H9 (cell line): ENCODE measurements at regions not wholly inside any gene's neighbourhood (a gene's known extent, or its start where the extent isn't known, plus 50 kb on each side); places are given as distances from the start of the nearest gene placed in this dataset.

Source experiments
- DNase-seq: peaks from one replicate; pipeline ENCODE4 v3.0.0-alpha.2; 2017
- H2AFZ ChIP-seq: one replicate; pipeline ENCODE4 v1.6.1; 2013; ENCODE audit warnings: mild to moderate bottlenecking, low read length, control low read depth, moderate library complexity
- H2AK5ac ChIP-seq: 2 replicates; pipeline ENCODE4 v1.6.1; 2013; ENCODE audit warnings: low read length, control low read depth, mixed read lengths; ENCODE audit not compliant: insufficient read length
- H2BK120ac ChIP-seq: one replicate; pipeline ENCODE4 v1.6.1; 2013; ENCODE audit warnings: low read depth, mild to moderate bottlenecking, low read length, control low read depth, inconsistent platforms; ENCODE audit not compliant: poor library complexity, severe bottlenecking
- H2BK12ac ChIP-seq: 2 replicates; pipeline ENCODE4 v1.6.1; 2013; ENCODE audit warnings: low read length, control low read depth, mixed read lengths, low read depth; ENCODE audit not compliant: insufficient read length
- H2BK15ac ChIP-seq: 2 replicates; pipeline ENCODE4 v1.6.1; 2013; ENCODE audit warnings: low read depth, low read length, control low read depth
- H2BK20ac ChIP-seq: one replicate; pipeline ENCODE4 v1.6.1; 2013; ENCODE audit warnings: low read depth, mild to moderate bottlenecking, low read length, control low read depth, inconsistent platforms; ENCODE audit not compliant: poor library complexity, severe bottlenecking
- H2BK5ac ChIP-seq: 2 replicates; pipeline ENCODE4 v1.6.1; 2013; ENCODE audit warnings: low read length, control low read depth, mixed read lengths; ENCODE audit not compliant: insufficient read length
- H3K14ac ChIP-seq: 2 replicates; pipeline ENCODE4 v1.6.1; 2013; ENCODE audit warnings: low read length, control low read depth; ENCODE audit not compliant: insufficient read depth
- H3K18ac ChIP-seq: 2 replicates; pipeline ENCODE4 v1.6.1; 2013; ENCODE audit warnings: low read depth, mild to moderate bottlenecking, mixed read lengths, low read length, control low read depth; ENCODE audit not compliant: insufficient read length
- H3K23ac ChIP-seq: 2 replicates; pipeline ENCODE4 v1.6.1; 2013; ENCODE audit warnings: low read length, control low read depth, mixed read lengths, low read depth; ENCODE audit not compliant: insufficient read length
- H3K23me2 ChIP-seq: 2 replicates; pipeline ENCODE4 v1.6.1; 2013; ENCODE audit warnings: low read depth, mild to moderate bottlenecking, mixed read lengths, low read length, control low read depth; ENCODE audit not compliant: insufficient read length, poor library complexity, severe bottlenecking
- H3K27ac ChIP-seq: 2 replicates; pipeline ENCODE4 v1.5.1; 2013; ENCODE audit warnings: low read length, control low read depth, mixed read lengths, low read depth; ENCODE audit not compliant: insufficient read length
- H3K27me3 ChIP-seq: 2 replicates; pipeline ENCODE4 v1.6.1; 2013; ENCODE audit warnings: low read length, control low read depth, inconsistent platforms; ENCODE audit not compliant: insufficient read depth
- H3K4ac ChIP-seq: 2 replicates; pipeline ENCODE4 v1.6.1; 2013; ENCODE audit warnings: low read depth, mild to moderate bottlenecking, control low read depth, inconsistent platforms, low read length, moderate library complexity
- H3K4me1 ChIP-seq: 2 replicates; pipeline ENCODE4 v1.6.1; 2013; ENCODE audit warnings: low read length, control low read depth, inconsistent platforms; ENCODE audit not compliant: insufficient read depth
- H3K4me2 ChIP-seq: 2 replicates; pipeline ENCODE4 v1.6.1; 2013; ENCODE audit warnings: low read length, control low read depth, mixed read lengths; ENCODE audit not compliant: insufficient read length, insufficient read depth
- H3K56ac ChIP-seq: 2 replicates; pipeline ENCODE4 v1.6.1; 2013; ENCODE audit warnings: low read depth, mild to moderate bottlenecking, mixed read lengths, low read length, control low read depth; ENCODE audit not compliant: insufficient read length
- H3K79me1 ChIP-seq: 2 replicates; pipeline ENCODE4 v1.6.1; 2013; ENCODE audit warnings: low read depth, mild to moderate bottlenecking, moderate library complexity, low read length, control low read depth, inconsistent platforms; ENCODE audit not compliant: insufficient read depth, poor library complexity, severe bottlenecking
- H3K79me2 ChIP-seq: 2 replicates; pipeline ENCODE4 v1.6.1; 2013; ENCODE audit warnings: low read length, control low read depth, inconsistent platforms; ENCODE audit not compliant: insufficient read depth
- H3K9ac ChIP-seq: 2 replicates; pipeline ENCODE4 v1.6.1; 2013; ENCODE audit warnings: low read length, control low read depth, mixed read lengths; ENCODE audit not compliant: insufficient read length; ENCODE audit errors: extremely low read depth
- H3K9me3 ChIP-seq: one replicate; pipeline ENCODE4 v1.6.1; 2013; ENCODE audit warnings: low read depth, low read length, inconsistent platforms; ENCODE audit not compliant: control insufficient read depth
- H3T11ph ChIP-seq: one replicate; pipeline ENCODE4 v1.6.1; 2013; ENCODE audit warnings: mild to moderate bottlenecking, low read length, control low read depth, inconsistent platforms
- H4K20me1 ChIP-seq: one replicate; pipeline ENCODE4 v1.6.1; 2013; ENCODE audit not compliant: control insufficient read depth, insufficient read length, insufficient read depth
- H4K5ac ChIP-seq: 2 replicates; pipeline ENCODE4 v1.6.1; 2013; ENCODE audit warnings: low read depth, mild to moderate bottlenecking, mixed read lengths, low read length, control low read depth; ENCODE audit not compliant: insufficient read length
- H4K8ac ChIP-seq: replicated peaks from 2 replicates; pipeline ENCODE4 v1.6.1; 2013; ENCODE audit warnings: low read length, control low read depth, mixed read lengths, low read depth; ENCODE audit not compliant: insufficient read length
- H4K91ac ChIP-seq: 2 replicates; pipeline ENCODE4 v1.6.1; 2013; ENCODE audit warnings: low read depth, mild to moderate bottlenecking, moderate library complexity, mixed read lengths, low read length, control low read depth; ENCODE audit not compliant: insufficient read length
- H3K27ac Mint-ChIP-seq, 3 experiments: 2 replicates in 2 of 3; 3 replicates in 1 of 3; pipeline ENCODE4 v1.8.0; 2020 to 2021; ENCODE audit warnings: mixed read lengths in 3 of 3, mild to moderate bottlenecking in 1 of 3, moderate library complexity in 1 of 3
- H3K27me3 Mint-ChIP-seq: 2 replicates; pipeline ENCODE4 v1.8.0; 2021; ENCODE audit warnings: low read depth, mild to moderate bottlenecking, moderate library complexity, mixed read lengths
- H3K36me3 Mint-ChIP-seq, 3 experiments: 2 replicates in 2 of 3; 3 replicates in 1 of 3; pipeline ENCODE4 v1.8.0; 2020 to 2021; ENCODE audit warnings: low read depth in 3 of 3, mixed read lengths in 3 of 3; ENCODE audit not compliant: insufficient read depth in 1 of 3
- H3K4me1 Mint-ChIP-seq, 2 experiments: 2 replicates each; pipeline ENCODE4 v1.8.0; 2020; ENCODE audit warnings: mixed read lengths in 2 of 2
- H3K4me3 Mint-ChIP-seq, 2 experiments: 2 replicates in 1 of 2; 3 replicates in 1 of 2; pipeline ENCODE4 v1.8.0; 2020 to 2021; ENCODE audit warnings: mild to moderate bottlenecking in 2 of 2, mixed read lengths in 2 of 2, moderate library complexity in 1 of 2
- H3K9me3 Mint-ChIP-seq, 2 experiments: 2 replicates in 1 of 2; 3 replicates in 1 of 2; pipeline ENCODE4 v1.8.0; 2020; ENCODE audit warnings: mild to moderate bottlenecking in 2 of 2, mixed read lengths in 2 of 2, moderate library complexity in 1 of 2
- WGBS: extraction: QIAGEN DNeasy Blood & Tissue Kit; methylation state at CpG from one replicate; pipeline ENCODE4 v1.1.7; 2013; ENCODE audit warnings: missing lambda C conversion rate, low lambda C conversion rate, mixed read lengths; ENCODE audit not compliant: insufficient read length; ENCODE audit errors: extremely low coverage; 5-methylcytosine and 5-hydroxymethylcytosine counted together
- TF ChIP-seq, protein P1 (sequence below): fragments of 200-600 bp; sonication (generic); conservative IDR thresholded peaks from 3 replicates; pipeline ENCODE4 v1.8.0; 2021; ENCODE audit warnings: antibody characterized with exemption, mild to moderate bottlenecking

DNA sequence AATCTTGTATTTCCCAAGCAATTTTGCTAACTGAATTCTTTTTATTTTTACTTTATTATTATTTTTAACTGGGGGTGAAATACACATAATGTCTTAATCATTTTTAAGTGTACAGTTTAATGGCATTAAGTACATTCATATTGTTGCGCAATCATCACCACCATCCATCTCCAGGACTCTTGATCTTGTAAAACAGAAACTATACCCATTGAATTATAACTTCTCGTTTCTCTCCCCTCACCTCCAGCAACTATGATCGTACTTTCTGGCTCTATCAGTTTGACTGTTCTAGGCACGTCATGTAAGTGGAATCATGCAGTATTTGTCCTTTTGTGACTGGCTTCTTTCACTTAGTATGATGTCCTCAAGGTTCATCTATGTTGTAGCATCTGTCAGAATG, 108.8 kb downstream of the ARL5B start:
- no peak overlapping the region for H3K23ac ChIP-seq
- H3K9me3 ChIP-seq, result no peaks in the 10 kb centered on the region
- no peak for DNase-seq
- Mint-ChIP-seq H3K36me3 (no peaks in the 10 kb centered on the region; a peak in 2 of 7 replicates), H3K27me3 (no peaks in the 10 kb centered on the region; the same call in 1 of the 2 replicates), H3K4me3 (no peak overlapping the region), H3K4me1 (no peaks in the 10 kb centered on the region), H3K27ac (no peak overlapping the region), H3K9me3 (peaks cover 0 to 3% of the 10 kb centered on the region in 2 experiments; a peak in 1 of 5 replicates)
- no peak overlapping the region for H3T11ph ChIP-seq
- H3K4ac ChIP-seq, result no peak overlapping the region
- H3K14ac ChIP-seq, result no peak overlapping the region
- no peak overlapping the region for H2BK15ac ChIP-seq
- TF ChIP-seq, protein P1, sequence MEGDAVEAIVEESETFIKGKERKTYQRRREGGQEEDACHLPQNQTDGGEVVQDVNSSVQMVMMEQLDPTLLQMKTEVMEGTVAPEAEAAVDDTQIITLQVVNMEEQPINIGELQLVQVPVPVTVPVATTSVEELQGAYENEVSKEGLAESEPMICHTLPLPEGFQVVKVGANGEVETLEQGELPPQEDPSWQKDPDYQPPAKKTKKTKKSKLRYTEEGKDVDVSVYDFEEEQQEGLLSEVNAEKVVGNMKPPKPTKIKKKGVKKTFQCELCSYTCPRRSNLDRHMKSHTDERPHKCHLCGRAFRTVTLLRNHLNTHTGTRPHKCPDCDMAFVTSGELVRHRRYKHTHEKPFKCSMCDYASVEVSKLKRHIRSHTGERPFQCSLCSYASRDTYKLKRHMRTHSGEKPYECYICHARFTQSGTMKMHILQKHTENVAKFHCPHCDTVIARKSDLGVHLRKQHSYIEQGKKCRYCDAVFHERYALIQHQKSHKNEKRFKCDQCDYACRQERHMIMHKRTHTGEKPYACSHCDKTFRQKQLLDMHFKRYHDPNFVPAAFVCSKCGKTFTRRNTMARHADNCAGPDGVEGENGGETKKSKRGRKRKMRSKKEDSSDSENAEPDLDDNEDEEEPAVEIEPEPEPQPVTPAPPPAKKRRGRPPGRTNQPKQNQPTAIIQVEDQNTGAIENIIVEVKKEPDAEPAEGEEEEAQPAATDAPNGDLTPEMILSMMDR, result no peak
- H4K20me1 ChIP-seq, result no peaks in the 10 kb centered on the region
- no peak overlapping the region for H2BK120ac ChIP-seq
- no peak overlapping the region for H2AK5ac ChIP-seq
- no peak overlapping the region for H2BK12ac ChIP-seq
- no peak overlapping the region for H4K5ac ChIP-seq
- no peak overlapping the region for H3K18ac ChIP-seq
- no peaks in the 10 kb centered on the region for H3K23me2 ChIP-seq
- no peaks in the 10 kb centered on the region for H3K4me1 ChIP-seq
- no peak overlapping the region for H4K8ac ChIP-seq
- no peak overlapping the region for H3K4me2 ChIP-seq
- no peak overlapping the region for H2AFZ ChIP-seq
- H3K27me3 ChIP-seq, result no peaks in the 10 kb centered on the region
- no peak overlapping the region for H3K9ac ChIP-seq
- no peak overlapping the region for H2BK5ac ChIP-seq
- no peak overlapping the region for H3K56ac ChIP-seq
- no peak overlapping the region for H2BK20ac ChIP-seq
- no peaks in the 10 kb centered on the region for H3K79me2 ChIP-seq
- no CpG with 5 or more reads among the region's 4 CpGs for WGBS
- H4K91ac ChIP-seq, result no peak overlapping the region
- H3K79me1 ChIP-seq, result no peaks in the 10 kb centered on the region
- no peak overlapping the region for H3K27ac ChIP-seq
